PC-9 (cell line): ENCODE measurements at regions not wholly inside any gene's neighbourhood (a gene's known extent, or its start where the extent isn't known, plus 50 kb on each side); places are given as distances from the start of the nearest gene placed in this dataset.

ENCODE experiments used
- BruUV-seq: library from RNA; stranded (reverse); fragments of 400-500 nt; replicated peaks from 2 replicates; lab custom pipeline; 2021; lab: Mats Ljungman, UMichigan
- CTCF ChIA-PET: fragments of 300-600 bp; sonication (Branson Sonifier 250); formaldehyde crosslinking; loops from one replicate; lab custom pipeline; 2022; ENCODE audit warnings: antibody characterized with exemption; lab: Charles Lee
- POLR2A ChIA-PET: fragments of 300-600 bp; sonication (Branson Sonifier 250); formaldehyde crosslinking; loops from one replicate; lab custom pipeline; 2022; ENCODE audit warnings: antibody characterized with exemption; ENCODE audit not compliant: unreplicated experiment; lab: Charles Lee
- DNase-seq, 2 experiments: peaks; one replicate each; pipeline versions ENCODE4 v3.0.0 to v3.0.0-alpha.2; 2015 to 2022; ENCODE audit warnings: mixed read lengths in 1 of 2
- H2AFZ ChIP-seq: fragments of 200-600 bp; sonication (generic); 2 replicates; pipeline ENCODE4 v1.8.1; 2017; ENCODE audit warnings: antibody characterized with exemption
- H3F3A ChIP-seq: fragments of 200-600 bp; sonication (generic); 2 replicates; pipeline ENCODE4 v1.8.1; 2017; ENCODE audit warnings: antibody characterized with exemption, mild to moderate bottlenecking, low read depth; ENCODE audit not compliant: insufficient read depth
- H3K27ac ChIP-seq: fragments of 200-600 bp; sonication (generic); 2 replicates; pipeline ENCODE4 v1.6.1; 2016; ENCODE audit warnings: mixed run types
- H3K27me3 ChIP-seq: fragments of 200-600 bp; sonication (generic); 2 replicates; pipeline ENCODE4 v1.6.1; 2016; ENCODE audit warnings: low read depth, mixed run types; ENCODE audit not compliant: insufficient read depth
- H3K36me3 ChIP-seq: fragments of 200-600 bp; sonication (generic); 2 replicates; pipeline ENCODE4 v1.6.1; 2016; ENCODE audit warnings: low read depth, mixed run types
- H3K4me1 ChIP-seq: fragments of 200-600 bp; sonication (generic); replicated peaks from 2 replicates; pipeline ENCODE4 v1.6.1; 2016; ENCODE audit warnings: mixed run types; ENCODE audit not compliant: insufficient read depth
- H3K4me2 ChIP-seq: fragments of 200-600 bp; sonication (generic); 2 replicates; pipeline ENCODE4 v1.6.1; 2017; ENCODE audit warnings: mixed run types
- H3K4me3 ChIP-seq: fragments of 200-600 bp; sonication (generic); 2 replicates; pipeline ENCODE4 v1.6.1; 2016; ENCODE audit warnings: mixed run types
- H3K79me2 ChIP-seq: fragments of 200-600 bp; sonication (generic); 2 replicates; pipeline ENCODE4 v1.6.1; 2017; ENCODE audit warnings: low read depth, mixed run types
- H3K9me2 ChIP-seq: fragments of 200-600 bp; sonication (generic); 2 replicates; pipeline ENCODE4 v1.8.1; 2017; ENCODE audit warnings: mild to moderate bottlenecking; ENCODE audit not compliant: insufficient read depth
- H3K9me3 ChIP-seq: fragments of 200-600 bp; sonication (generic); 2 replicates; pipeline ENCODE4 v1.8.1; 2016; ENCODE audit warnings: low read depth; ENCODE audit not compliant: insufficient read depth
- H4K20me1 ChIP-seq: fragments of 200-600 bp; sonication (generic); 2 replicates; pipeline ENCODE4 v1.8.1; 2017; ENCODE audit not compliant: insufficient read depth
- EZH2 ChIP-seq: fragments of 200-600 bp; sonication (generic); IDR thresholded peaks from 2 replicates; pipeline ENCODE4 v1.8.0; 2017; ENCODE audit warnings: antibody characterized with exemption, low read depth
- intact Hi-C: fragments of 100-400 bp; cut with micrococcal nuclease; formaldehyde crosslinking; loops from one replicate; pipeline ENCODE4 v1.10.0; 2022; ENCODE audit not compliant: unreplicated experiment
- TF ChIP-seq, protein P1 (sequence below): fragments of 200-600 bp; sonication (generic); conservative IDR thresholded peaks from 2 replicates; pipeline ENCODE4 v1.6.1; 2017; ENCODE audit warnings: mixed run types, antibody characterized with exemption, mild to moderate bottlenecking, moderate library complexity

DNA sequence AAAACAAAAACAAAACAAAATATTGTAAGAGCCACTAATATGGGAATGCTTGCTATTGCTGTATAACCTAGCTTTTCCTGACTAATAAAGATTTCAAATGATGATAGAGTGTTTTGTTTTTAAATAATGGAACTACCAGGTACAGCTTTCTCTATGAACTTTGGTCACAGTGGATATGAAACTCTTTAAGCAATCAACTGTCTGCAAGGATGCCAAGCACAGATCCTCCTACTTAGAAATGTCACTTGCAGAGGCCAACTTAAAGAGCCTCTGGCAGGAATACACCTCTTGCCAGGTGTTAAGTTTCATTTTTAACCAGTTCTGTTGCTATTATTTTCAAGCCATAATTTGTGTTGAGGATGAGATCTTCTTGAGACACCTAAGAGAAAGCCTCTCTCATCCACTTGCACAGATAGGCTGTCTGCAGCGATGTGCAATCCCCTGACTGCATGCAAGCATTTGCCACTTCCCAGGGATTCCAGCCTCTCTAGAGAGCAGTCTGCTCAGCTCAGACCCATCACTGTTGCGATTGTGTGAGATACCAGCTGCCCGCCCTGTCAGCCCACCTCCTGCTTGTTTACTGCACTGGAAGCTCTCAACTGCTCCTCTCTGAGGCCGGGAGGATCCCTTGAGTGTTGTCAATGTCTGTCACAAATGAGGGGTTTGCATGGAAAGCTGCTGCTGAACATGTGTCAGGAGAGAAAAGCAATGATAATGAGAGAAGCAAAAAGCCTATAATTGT, 86.1 kb upstream of the SCG2 start:
- TF ChIP-seq, protein P1, sequence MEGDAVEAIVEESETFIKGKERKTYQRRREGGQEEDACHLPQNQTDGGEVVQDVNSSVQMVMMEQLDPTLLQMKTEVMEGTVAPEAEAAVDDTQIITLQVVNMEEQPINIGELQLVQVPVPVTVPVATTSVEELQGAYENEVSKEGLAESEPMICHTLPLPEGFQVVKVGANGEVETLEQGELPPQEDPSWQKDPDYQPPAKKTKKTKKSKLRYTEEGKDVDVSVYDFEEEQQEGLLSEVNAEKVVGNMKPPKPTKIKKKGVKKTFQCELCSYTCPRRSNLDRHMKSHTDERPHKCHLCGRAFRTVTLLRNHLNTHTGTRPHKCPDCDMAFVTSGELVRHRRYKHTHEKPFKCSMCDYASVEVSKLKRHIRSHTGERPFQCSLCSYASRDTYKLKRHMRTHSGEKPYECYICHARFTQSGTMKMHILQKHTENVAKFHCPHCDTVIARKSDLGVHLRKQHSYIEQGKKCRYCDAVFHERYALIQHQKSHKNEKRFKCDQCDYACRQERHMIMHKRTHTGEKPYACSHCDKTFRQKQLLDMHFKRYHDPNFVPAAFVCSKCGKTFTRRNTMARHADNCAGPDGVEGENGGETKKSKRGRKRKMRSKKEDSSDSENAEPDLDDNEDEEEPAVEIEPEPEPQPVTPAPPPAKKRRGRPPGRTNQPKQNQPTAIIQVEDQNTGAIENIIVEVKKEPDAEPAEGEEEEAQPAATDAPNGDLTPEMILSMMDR, result no peak
- TF ChIP-seq EZH2, result no peak

DNA sequence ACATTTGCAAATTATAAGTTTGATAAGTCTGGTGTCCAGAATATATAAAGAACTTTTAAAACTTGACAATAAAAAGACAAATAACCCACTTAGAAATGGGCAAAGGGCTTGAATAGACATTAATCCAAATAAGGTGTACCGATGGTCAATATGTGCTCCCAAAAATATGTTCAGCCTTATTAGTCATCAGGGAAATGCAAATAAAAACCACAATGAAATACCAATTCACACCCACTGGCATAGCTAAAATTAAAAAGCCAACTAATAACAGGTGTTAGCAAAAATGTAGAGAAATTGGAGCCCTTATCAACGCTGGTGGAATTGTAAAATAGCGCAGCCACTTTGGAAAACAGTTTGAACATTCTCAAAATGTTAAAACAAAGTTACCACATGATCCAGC, 79.0 kb upstream of the SCG2 start:
- no peaks in the 10 kb centered on the region for H3K79me2 ChIP-seq
- peak overlapping the region; percentile 6 for H3K4me2 ChIP-seq
- ChIA-PET POLR2A (interaction anchor here (0.6 kb wide), 1 partner anchor 55 kb away, joined by 11 read pairs; no protein-coding TSS in a partner anchor), CTCF (interaction anchor here (1.1 kb wide), 1 partner anchor 80 kb away, joined by 5 read pairs; no protein-coding TSS in a partner anchor)
- H3K4me1 ChIP-seq, result peaks cover 11% of the 10 kb centered on the region
- TF ChIP-seq, protein P1, result no peak
- no peak for TF ChIP-seq EZH2
- no peak overlapping the region for H3K4me3 ChIP-seq
- H4K20me1 ChIP-seq, result no peaks in the 10 kb centered on the region
- H3K27ac ChIP-seq, result 0 out of 2 replicates have a peak overlapping the region, but pooled peaks have one; percentile 8
- 0 out of 2 replicates have a peak, but pooled peaks cover 4% of the 10 kb centered on the region for H3K9me3 ChIP-seq
- intact Hi-C loops, result no loop called here
- H3K27me3 ChIP-seq, result no peaks in the 10 kb centered on the region
- no peaks in the 10 kb centered on the region for H3F3A ChIP-seq
- no TSS peak for BruUV-seq
- H2AFZ ChIP-seq, result no peak overlapping the region
- no peaks in the 10 kb centered on the region for H3K36me3 ChIP-seq
- DNase-seq, result peak in 1 of 2 experiments; percentile 76
- no peaks in the 10 kb centered on the region for H3K9me2 ChIP-seq

More for the DNA sequence above, 86.1 kb upstream of the SCG2 start:
- DNase-seq, result no peak
- ChIA-PET CTCF (interaction anchor here (0.6 kb wide), 1 partner anchor 640 kb away, joined by 12 read pairs; no protein-coding TSS in a partner anchor), POLR2A (interaction anchor here (0.6 to 0.7 kb wide), 2 partner anchors 120 to 773 kb away, joined by 3 to 7 read pairs; no protein-coding TSS in a partner anchor)
- BruUV-seq, result no TSS peak
- no peak overlapping the region for H3K4me3 ChIP-seq
- H3K27ac ChIP-seq, result no peak overlapping the region
- intact Hi-C loops, result no loop called here
- no peaks in the 10 kb centered on the region for H3K4me1 ChIP-seq
- no peaks in the 10 kb centered on the region for H3K9me2 ChIP-seq
- H3K36me3 ChIP-seq, result no peaks in the 10 kb centered on the region
- H2AFZ ChIP-seq, result no peak overlapping the region
- H3K4me2 ChIP-seq, result no peak overlapping the region
- H4K20me1 ChIP-seq, result no peaks in the 10 kb centered on the region
- H3K79me2 ChIP-seq, result no peaks in the 10 kb centered on the region
- H3K27me3 ChIP-seq, result no peaks in the 10 kb centered on the region
- H3K9me3 ChIP-seq, result no peaks in the 10 kb centered on the region
- no peaks in the 10 kb centered on the region for H3F3A ChIP-seq

DNA sequence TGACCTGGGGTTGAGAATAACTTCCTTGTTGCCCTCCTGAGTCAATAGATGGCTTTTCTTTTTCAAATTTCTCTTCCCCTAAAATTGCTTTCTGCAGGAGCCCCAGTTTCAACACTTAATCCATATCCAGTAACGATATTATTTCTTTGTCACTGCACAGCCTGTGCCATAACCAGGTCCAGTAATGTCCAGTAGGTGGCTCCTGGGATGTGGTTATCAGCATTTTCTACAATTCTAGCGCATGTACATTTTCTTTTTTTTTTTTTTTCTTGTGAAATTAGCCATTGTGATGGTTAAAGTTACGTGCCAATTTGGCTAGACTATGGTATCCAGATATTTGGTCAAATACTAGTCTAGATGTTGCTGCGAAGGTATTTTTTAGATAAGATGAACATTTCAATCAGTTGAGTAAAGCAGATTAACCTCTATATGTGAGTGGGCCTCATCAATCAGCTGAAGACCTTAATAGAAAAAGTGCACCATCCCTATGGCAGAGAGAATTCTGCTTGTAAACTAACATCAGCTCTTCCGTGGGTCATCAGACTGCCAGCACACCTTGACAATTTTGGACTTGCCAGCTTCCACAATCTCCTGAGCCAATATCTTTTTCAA, 72.9 kb upstream of the SCG2 start:
- TF ChIP-seq, protein P1, result peak; percentile 94
- no peak for TF ChIP-seq EZH2
- POLR2A ChIA-PET, result no interaction called here
- H3K4me2 ChIP-seq, result no peak overlapping the region
- H3K4me3 ChIP-seq, result no peak overlapping the region
- intact Hi-C loops, result loop anchor here (1.0 to 10.0 kb wide), 7 partner anchors 113 to 610 kb away; partner anchors contain the start of gene MRPL44
- H3K4me1 ChIP-seq, result no peaks in the 10 kb centered on the region
- no peaks in the 10 kb centered on the region for H3K36me3 ChIP-seq
- no peaks in the 10 kb centered on the region for H3K79me2 ChIP-seq
- no peak overlapping the region for H3K27ac ChIP-seq
- no peaks in the 10 kb centered on the region for H3K27me3 ChIP-seq
- peak; percentile 50 to 64 for DNase-seq
- no peaks in the 10 kb centered on the region for H3K9me3 ChIP-seq
- H2AFZ ChIP-seq, result no peak overlapping the region
- CTCF ChIA-PET, result interaction anchor here (0.7 to 0.9 kb wide), 2 partner anchors 86 to 216 kb away, joined by 3 read pairs; no protein-coding TSS in a partner anchor
- no TSS peak for BruUV-seq
- H3F3A ChIP-seq, result no peaks in the 10 kb centered on the region
- H3K9me2 ChIP-seq, result no peaks in the 10 kb centered on the region
- no peaks in the 10 kb centered on the region for H4K20me1 ChIP-seq
